ENCODE measurements at regions not wholly inside any gene's neighbourhood (a gene's known extent, or its start where the extent isn't known, plus 50 kb on each side); places are given as distances from the start of the nearest gene placed in this dataset.
A peak's percentile ranks its signal among the peaks of the same experiment; 100 is the strongest.
"Not testable (repeated sequence)": the region's sequence is repeated elsewhere in the genome, so short reads cannot be mapped to it uniquely, and the experiment has no call there.

DNA sequence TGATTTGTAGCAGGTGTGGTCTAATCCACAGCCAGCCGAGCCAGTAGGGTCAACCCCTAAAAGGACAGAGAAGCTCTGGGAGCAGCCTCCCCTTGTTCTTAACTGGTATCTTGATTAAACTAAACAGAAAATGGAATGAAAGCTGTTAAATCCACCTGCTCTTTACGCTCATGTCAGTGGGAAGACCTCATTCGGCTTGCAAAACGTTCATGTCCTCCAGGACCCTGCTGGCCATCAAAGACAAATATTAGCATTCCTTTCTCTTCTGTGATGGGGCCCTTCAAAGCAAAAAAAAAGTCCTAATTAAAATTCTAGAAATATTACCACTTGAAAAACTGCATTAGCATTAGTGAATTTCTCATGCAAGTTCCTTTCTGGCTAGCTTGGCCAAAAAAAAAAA, 355.0 kb downstream of the ANAPC1 start:
- H3K9me3 Mint-ChIP-seq; intact Hi-C loops (cut with micrococcal nuclease); H3K27me3 Mint-ChIP-seq (ENCODE audit: low read depth); H3K4me3 Mint-ChIP-seq (ENCODE audit: low read depth); H3K27ac Mint-ChIP-seq; H3K36me3 Mint-ChIP-seq (ENCODE audit: low read depth); DNase-seq (ENCODE audit: low spot score): not testable (repeated sequence)
- H3K4me1 Mint-ChIP-seq (ENCODE audit: low read depth), result peaks cover 20% of the 10 kb centered on the region

DNA sequence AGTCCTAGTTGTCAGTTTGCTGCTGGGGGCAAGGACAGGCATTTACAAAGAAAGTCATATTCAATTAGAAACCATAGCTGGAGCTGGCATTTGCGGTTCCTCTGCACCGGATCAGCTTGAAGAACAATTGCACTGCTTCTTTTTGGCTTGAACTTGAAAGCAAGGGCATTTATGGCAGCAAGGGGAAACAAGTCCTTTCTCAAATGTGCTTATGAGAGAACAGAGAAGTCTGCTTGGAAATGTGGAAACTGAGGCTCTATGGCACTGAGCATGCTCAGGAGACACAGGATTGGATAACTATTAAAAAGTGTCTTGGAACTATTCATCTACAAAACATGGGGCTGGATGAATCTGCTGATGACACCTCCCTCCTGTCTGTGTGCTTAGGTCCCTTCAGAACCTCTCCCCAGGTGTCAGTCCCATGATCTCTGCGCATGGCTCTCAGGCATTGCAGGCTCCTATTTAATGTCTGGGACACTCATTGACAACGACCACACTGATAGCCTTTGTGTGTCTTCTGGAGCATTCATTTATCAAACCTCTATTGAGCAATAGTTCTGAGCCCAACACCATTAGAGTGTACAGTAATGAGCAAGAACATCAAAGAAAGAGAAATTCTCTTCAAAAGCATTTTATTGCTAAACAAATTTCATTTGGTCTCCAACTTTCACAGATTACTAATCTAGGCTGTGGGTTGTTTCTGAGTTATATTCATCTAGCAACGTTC, 353.6 kb downstream of the ANAPC1 start:
- H3K36me3 Mint-ChIP-seq (ENCODE audit: low read depth); DNase-seq (ENCODE audit: low spot score); H3K27me3 Mint-ChIP-seq (ENCODE audit: low read depth); H3K4me3 Mint-ChIP-seq (ENCODE audit: low read depth); H3K9me3 Mint-ChIP-seq; intact Hi-C loops (cut with micrococcal nuclease); H3K27ac Mint-ChIP-seq: not testable (repeated sequence)
- H3K4me1 Mint-ChIP-seq (ENCODE audit: low read depth), result peaks cover 27% of the 10 kb centered on the region

DNA sequence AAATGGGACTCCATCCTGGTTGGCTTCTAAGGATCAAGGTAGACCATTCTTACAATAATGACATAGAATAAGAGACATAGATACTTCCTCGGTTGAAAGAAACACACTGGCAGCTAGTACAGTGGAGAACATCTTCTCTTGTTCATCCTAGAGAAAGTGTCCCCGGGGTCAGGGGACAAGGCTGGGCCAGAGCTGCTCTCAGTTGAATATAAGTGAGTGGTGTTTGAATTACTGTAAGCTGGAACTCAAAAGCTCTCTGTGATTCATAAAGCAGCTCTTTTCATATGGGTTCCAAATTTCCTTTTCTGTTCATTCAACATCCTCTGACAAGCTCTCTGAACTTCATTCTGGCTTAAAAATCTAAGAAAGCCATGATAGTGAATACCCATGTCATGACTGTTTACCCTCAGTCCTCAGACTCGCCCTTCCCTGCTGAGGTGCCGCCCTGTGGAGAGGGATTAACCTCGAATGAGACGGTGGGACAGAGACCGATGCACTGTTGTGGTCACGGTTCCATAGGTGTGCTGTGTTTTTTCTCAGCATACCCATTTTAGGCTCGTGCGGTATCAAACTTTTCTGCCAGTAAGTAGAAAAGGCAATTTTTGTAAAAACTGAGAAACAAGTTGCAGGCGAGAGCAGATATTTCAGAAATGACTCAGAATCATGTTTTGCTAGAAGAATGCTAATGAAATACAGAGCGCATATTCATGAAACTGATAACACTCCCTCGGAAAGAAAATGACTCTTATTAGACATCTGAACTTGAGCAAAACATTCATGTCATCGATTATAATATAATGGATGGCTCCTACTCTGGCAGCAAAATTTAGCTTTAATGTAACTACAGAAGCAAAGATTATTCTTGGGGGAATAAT, 351.1 kb downstream of the ANAPC1 start:
- DNase-seq (ENCODE audit: low spot score); intact Hi-C loops (cut with micrococcal nuclease); H3K36me3 Mint-ChIP-seq (ENCODE audit: low read depth); H3K27me3 Mint-ChIP-seq (ENCODE audit: low read depth); H3K9me3 Mint-ChIP-seq: not testable (repeated sequence)
- Mint-ChIP-seq H3K4me3 (ENCODE audit: low read depth) (peak overlapping the region; percentile 66), H3K4me1 (ENCODE audit: low read depth) (peaks cover 28% of the 10 kb centered on the region), H3K27ac (peak overlapping the region; percentile 89)

DNA sequence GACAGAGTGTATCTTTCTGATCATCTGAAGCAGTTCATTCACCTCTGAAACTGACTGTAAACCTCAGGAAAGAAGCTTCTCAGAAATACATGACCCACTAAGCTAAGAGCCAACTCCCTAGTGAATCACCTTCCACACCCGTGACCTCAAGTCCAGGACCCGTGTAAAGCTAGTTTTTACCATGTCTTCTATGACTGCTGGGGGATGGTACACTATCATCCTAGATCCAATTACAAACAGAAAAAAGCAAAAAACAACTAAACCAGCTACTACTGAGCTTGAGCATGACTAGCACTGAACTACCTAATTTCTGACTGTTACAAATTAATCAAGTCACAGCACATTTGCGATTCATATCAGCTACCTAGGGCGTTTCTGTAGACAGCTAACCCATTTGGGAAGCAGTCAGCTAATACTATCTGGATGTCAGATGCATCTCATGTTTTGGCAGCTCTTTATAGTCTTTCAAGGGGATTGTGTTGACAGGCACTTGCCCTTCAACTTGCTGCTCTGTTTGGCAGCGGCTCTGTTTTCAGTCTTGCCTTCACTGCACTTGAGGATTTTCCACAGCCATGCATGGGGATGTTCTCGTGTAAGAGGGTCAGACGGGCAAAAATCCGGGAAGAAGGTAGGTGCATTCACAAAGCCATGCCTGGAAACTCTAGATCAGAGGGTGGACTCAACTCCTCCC, 350.3 kb downstream of the ANAPC1 start:
- Mint-ChIP-seq H3K4me3 (ENCODE audit: low read depth) (peak overlapping the region; percentile 46), H3K4me1 (ENCODE audit: low read depth) (peaks cover 26% of the 10 kb centered on the region), H3K27ac (peak overlapping the region; percentile 84)
- intact Hi-C loops (cut with micrococcal nuclease); H3K9me3 Mint-ChIP-seq; DNase-seq (ENCODE audit: low spot score); H3K27me3 Mint-ChIP-seq (ENCODE audit: low read depth); H3K36me3 Mint-ChIP-seq (ENCODE audit: low read depth): not testable (repeated sequence)

DNA sequence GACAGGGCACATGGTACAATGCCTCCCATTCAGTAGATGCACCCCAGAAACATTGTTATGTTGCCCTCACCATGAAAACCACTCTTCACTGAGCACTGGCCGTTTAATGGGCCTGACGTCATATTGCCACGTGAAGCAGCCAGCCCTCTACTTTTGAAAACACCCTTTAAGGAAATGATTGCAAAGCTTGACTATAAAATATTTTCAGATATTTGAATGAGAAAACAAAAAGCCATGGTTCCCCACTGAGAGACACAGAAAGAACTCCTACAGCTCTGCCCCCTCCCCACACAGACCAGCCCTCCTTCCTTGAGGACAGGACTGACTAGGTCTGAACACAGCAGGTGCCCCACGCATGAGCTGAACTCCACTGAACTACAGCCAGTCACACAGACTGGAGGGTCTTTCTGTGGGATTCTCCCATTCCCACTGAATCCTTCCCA, 349.1 kb downstream of the ANAPC1 start:
- Mint-ChIP-seq H3K27ac (peak overlapping the region; percentile 66), H3K9me3 (no peaks in the 10 kb centered on the region), H3K27me3 (ENCODE audit: low read depth) (peaks cover 5% of the 10 kb centered on the region), H3K4me3 (ENCODE audit: low read depth) (no peak overlapping the region), H3K4me1 (ENCODE audit: low read depth) (peaks cover 26% of the 10 kb centered on the region), H3K36me3 (ENCODE audit: low read depth) (no peaks in the 10 kb centered on the region)
- intact Hi-C loops (cut with micrococcal nuclease), result no loop called here
- DNase-seq (ENCODE audit: low spot score), result no peak

DNA sequence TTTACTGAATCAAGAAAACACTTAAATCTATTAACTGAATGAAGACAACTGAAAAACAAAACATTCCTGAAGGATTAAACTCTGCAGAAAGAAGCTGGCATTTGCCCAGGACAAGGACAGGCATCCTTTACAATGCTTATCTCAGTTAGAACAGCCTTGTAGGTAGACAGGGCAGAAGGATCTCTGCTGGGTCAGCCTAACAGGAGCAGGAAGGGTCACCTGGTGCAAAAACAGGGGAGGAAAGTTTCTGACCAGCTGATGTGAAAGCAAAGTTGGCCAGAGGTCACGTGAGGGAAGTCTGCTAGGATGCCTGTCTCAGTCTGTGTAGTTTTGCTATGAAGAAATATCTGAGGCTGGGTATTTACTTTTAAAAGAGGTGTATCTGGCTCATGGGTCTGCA, 348.6 kb downstream of the ANAPC1 start:
- peaks cover 23% of the 10 kb centered on the region for H3K4me1 Mint-ChIP-seq (ENCODE audit: low read depth)
- no peaks in the 10 kb centered on the region for H3K9me3 Mint-ChIP-seq
- DNase-seq (ENCODE audit: low spot score), result no peak
- H3K36me3 Mint-ChIP-seq (ENCODE audit: low read depth), result no peaks in the 10 kb centered on the region
- intact Hi-C loops (cut with micrococcal nuclease), result no loop called here
- no peak overlapping the region for H3K4me3 Mint-ChIP-seq (ENCODE audit: low read depth)
- H3K27me3 Mint-ChIP-seq (ENCODE audit: low read depth), result peaks cover 5% of the 10 kb centered on the region
- no peak overlapping the region for H3K27ac Mint-ChIP-seq

DNA sequence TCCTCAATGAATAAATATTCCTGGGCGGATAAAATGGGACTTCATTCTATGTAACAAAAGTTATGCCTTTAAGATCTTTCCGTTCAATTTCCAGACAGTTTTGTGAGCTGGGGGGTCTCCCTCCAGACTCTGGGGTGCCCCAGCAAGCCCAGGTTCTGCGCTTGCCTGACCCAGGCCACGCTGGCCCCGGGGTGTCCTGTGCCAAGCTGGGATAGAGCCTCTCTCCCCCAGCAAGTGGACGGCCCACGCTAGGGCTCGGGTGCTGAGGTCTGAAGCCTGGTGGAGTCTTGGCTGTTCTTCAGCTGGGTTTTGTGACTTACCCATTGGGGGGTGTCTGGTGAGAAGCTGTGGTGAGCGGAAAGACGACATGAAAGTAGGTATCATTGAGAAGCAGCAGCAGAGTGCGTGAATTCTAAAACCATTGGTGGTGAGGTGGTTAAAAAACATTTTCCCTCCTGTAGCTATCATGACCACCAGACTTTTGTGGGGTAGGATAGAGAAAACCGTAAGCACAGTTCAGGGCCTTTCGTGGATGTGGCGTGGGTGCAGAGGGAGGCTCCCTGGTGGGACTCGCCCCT, 346.8 kb downstream of the ANAPC1 start:
- H3K27me3 Mint-ChIP-seq (ENCODE audit: low read depth), result peaks cover 5% of the 10 kb centered on the region
- H3K27ac Mint-ChIP-seq, result no peak overlapping the region
- H3K4me3 Mint-ChIP-seq (ENCODE audit: low read depth), result no peak overlapping the region
- H3K4me1 Mint-ChIP-seq (ENCODE audit: low read depth), result peaks cover 23% of the 10 kb centered on the region
- no peaks in the 10 kb centered on the region for H3K9me3 Mint-ChIP-seq
- DNase-seq (ENCODE audit: low spot score), result no peak
- intact Hi-C loops (cut with micrococcal nuclease), result no loop called here
- no peaks in the 10 kb centered on the region for H3K36me3 Mint-ChIP-seq (ENCODE audit: low read depth)

DNA sequence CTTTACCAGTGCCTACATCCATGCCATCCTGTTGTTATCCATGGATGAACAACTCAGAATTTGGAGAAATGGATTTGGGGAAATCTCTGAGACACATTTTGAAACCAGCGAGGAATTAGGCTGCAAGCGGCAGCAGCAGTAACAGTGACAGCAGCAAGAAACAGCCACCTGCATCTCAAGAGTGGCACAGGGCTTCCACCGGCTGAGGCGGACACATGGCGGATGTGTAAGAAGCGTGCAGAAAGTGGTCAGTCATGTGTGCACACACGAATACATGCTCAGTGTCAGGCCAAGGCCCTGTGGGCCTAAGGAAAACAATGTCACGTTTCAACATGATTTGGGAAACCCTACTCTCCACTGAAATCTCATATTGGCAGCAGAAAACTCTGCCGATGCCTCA, 344.0 kb downstream of the ANAPC1 start:
- H3K4me1 Mint-ChIP-seq (ENCODE audit: low read depth); H3K36me3 Mint-ChIP-seq (ENCODE audit: low read depth); DNase-seq (ENCODE audit: low spot score); H3K9me3 Mint-ChIP-seq; H3K27ac Mint-ChIP-seq; H3K27me3 Mint-ChIP-seq (ENCODE audit: low read depth); intact Hi-C loops (cut with micrococcal nuclease); H3K4me3 Mint-ChIP-seq (ENCODE audit: low read depth): not testable (repeated sequence)

DNA sequence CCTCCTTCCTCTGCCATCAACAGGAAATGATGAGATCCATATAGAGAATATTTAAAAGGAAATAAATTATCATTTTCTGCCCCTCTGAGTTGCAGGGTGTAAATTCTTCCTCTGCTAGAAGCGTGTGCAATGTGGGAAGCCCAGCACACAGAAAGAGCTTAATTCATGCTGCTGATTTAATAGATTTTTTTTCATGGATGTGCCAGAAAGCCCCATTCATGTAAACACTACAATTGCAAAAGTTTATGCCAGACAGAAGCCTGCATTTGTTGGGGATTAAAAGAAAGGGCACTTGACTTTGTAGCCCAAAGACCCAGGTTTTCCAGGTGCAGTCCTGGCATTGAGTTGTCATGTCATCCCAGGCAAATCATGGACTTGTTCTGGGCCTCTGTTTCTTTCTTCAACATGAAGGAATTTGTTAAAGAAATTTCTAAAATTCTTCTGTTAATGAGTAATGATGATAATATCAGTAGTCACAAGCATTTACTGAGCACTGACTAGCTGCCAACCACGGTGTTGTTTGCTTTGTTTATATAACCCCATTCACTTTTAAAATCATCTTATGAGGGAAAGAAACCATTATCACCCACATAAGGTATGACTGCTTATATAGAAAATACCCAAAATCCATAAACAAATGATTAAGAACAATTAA, 341.7 kb downstream of the ANAPC1 start:
- DNase-seq (ENCODE audit: low spot score); H3K4me3 Mint-ChIP-seq (ENCODE audit: low read depth); intact Hi-C loops (cut with micrococcal nuclease); H3K36me3 Mint-ChIP-seq (ENCODE audit: low read depth); H3K4me1 Mint-ChIP-seq (ENCODE audit: low read depth); H3K9me3 Mint-ChIP-seq; H3K27me3 Mint-ChIP-seq (ENCODE audit: low read depth); H3K27ac Mint-ChIP-seq: not testable (repeated sequence)

DNA sequence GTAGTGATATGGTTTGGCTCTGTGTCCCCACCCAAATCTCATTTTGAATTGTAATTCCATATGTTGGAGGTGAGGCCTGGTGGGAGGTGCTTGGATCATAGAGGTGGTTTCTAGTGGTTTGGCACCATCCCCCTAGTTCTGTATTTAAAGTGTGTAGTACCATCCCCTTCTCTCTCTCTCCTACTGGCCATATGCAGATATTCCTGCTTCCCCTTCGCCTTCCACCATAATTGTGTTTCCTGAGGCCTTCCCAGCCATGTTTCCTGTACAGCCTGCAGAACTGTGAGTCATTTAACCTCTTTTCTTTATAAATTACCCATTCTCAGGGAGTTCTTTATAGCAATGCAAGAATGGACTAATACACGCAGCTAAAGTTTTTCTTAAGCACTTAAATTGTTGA, 340.0 kb downstream of the ANAPC1 start:
- H3K27ac Mint-ChIP-seq; H3K9me3 Mint-ChIP-seq; intact Hi-C loops (cut with micrococcal nuclease); H3K27me3 Mint-ChIP-seq (ENCODE audit: low read depth); H3K36me3 Mint-ChIP-seq (ENCODE audit: low read depth); H3K4me3 Mint-ChIP-seq (ENCODE audit: low read depth); DNase-seq (ENCODE audit: low spot score); H3K4me1 Mint-ChIP-seq (ENCODE audit: low read depth): not testable (repeated sequence)

DNA sequence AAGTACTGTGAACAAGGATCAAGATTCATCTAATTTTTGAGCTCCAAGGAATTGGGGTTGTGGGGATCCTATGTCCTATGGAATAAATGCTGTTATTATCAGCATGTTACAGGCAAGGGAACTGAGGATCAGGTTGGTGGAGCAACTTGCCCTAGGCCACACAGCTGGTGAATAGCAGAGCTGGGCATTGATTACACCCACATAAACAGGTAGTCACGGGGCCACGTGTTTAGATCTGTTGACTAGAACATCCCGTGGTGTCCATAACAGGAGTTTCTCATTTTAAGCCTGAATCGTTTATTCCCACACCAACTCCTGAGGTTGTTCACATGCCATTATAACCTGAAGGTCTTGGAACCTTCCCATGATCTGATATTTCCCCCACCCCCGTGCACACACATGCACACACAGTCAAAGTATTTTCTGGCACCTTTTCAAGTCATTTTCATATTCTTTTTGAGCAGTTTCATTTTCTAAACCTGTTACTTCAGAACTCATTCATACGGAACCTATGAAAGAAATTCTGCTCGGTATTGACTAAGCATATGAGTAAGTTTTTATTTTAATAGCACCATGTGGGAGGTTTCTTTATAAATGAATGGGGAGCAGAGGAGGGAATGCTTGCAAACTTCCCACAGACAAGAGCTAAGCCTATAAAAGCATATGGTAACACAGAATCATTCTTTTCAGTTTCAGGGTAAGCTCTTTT, 338.1 kb downstream of the ANAPC1 start:
- H3K9me3 Mint-ChIP-seq; intact Hi-C loops (cut with micrococcal nuclease); H3K27me3 Mint-ChIP-seq (ENCODE audit: low read depth); DNase-seq (ENCODE audit: low spot score); H3K27ac Mint-ChIP-seq; H3K4me3 Mint-ChIP-seq (ENCODE audit: low read depth); H3K36me3 Mint-ChIP-seq (ENCODE audit: low read depth); H3K4me1 Mint-ChIP-seq (ENCODE audit: low read depth): not testable (repeated sequence)

DNA sequence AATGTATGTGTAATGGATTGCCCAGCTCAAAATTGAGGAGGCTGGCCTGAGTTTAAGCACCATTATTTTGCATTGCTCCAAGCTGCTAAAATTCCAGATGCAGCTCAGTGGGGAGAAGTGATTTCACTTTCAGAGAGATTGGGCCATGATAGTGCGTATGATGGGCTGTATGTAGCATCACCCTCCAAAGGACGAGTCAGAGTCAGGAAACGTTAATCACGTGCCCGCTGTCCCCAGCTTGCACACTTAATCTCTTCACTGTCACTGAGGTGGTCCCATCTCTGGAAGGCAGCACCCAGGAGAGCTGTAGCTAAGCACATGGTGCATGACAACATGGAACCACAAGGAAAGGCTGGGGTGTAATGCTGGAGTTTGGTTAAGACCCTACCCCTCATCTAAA, 337.4 kb downstream of the ANAPC1 start:
- H3K27me3 Mint-ChIP-seq (ENCODE audit: low read depth); intact Hi-C loops (cut with micrococcal nuclease): not testable (repeated sequence)

More for the DNA sequence above, 337.4 kb downstream of the ANAPC1 start:
- H3K4me1 Mint-ChIP-seq (ENCODE audit: low read depth); H3K36me3 Mint-ChIP-seq (ENCODE audit: low read depth); H3K4me3 Mint-ChIP-seq (ENCODE audit: low read depth); H3K27ac Mint-ChIP-seq; H3K9me3 Mint-ChIP-seq; DNase-seq (ENCODE audit: low spot score): not testable (repeated sequence)
